A673 (cell line): ENCODE measurements at regions not wholly inside any gene's neighbourhood (a gene's known extent, or its start where the extent isn't known, plus 50 kb on each side); places are given as distances from the start of the nearest gene placed in this dataset.

Source experiments
- BruUV-seq: library from RNA; stranded (reverse); fragments of 400-500 nt; replicated peaks from 2 replicates; lab custom pipeline; 2021; lab: Mats Ljungman, UMichigan
- CTCF ChIA-PET: fragments of 300-600 bp; sonication (Branson Sonifier 250); formaldehyde crosslinking; loops from one replicate; lab custom pipeline; 2022; ENCODE audit warnings: antibody characterized with exemption; lab: Charles Lee
- POLR2A ChIA-PET: fragments of 300-600 bp; sonication (Branson Sonifier 250); formaldehyde crosslinking; loops from one replicate; lab custom pipeline; 2022; ENCODE audit warnings: antibody characterized with exemption; ENCODE audit not compliant: low non-redundant PET; lab: Charles Lee
- DNase-seq: peaks from one replicate; pipeline ENCODE4 v3.0.0-alpha.2; 2015; ENCODE audit warnings: low spot score
- H3K27ac ChIP-seq: fragments of 200-600 bp; sonication (generic); 2 replicates; pipeline ENCODE4 v1.5.1; 2016; ENCODE audit warnings: mixed run types, low read depth, mild to moderate bottlenecking, mixed read lengths, antibody characterized with exemption, low read length; ENCODE audit not compliant: poor library complexity, severe bottlenecking
- H3K27me3 ChIP-seq: fragments of 200-600 bp; sonication (generic); replicated peaks from 2 replicates; pipeline ENCODE4 v1.6.1; 2017; ENCODE audit warnings: mixed run types, low read depth, mild to moderate bottlenecking, mixed read lengths, antibody characterized with exemption, low read length; ENCODE audit not compliant: insufficient read depth, poor library complexity
- H3K36me3 ChIP-seq: fragments of 200-600 bp; sonication (generic); 2 replicates; pipeline ENCODE4 v1.6.1; 2016; ENCODE audit warnings: mixed run types, mild to moderate bottlenecking, mixed read lengths, antibody characterized with exemption, low read length; ENCODE audit not compliant: insufficient read depth, poor library complexity, severe bottlenecking
- H3K4me1 ChIP-seq: fragments of 200-600 bp; sonication (generic); 2 replicates; pipeline ENCODE4 v1.6.1; 2017; ENCODE audit warnings: mixed run types, mild to moderate bottlenecking, mixed read lengths, antibody characterized with exemption, low read length; ENCODE audit not compliant: insufficient read depth, poor library complexity, severe bottlenecking
- H3K4me3 ChIP-seq: fragments of 200-600 bp; sonication (generic); 2 replicates; pipeline ENCODE4 v1.5.1; 2016; ENCODE audit warnings: low read depth, mixed run types, mild to moderate bottlenecking, mixed read lengths, low read length; ENCODE audit not compliant: poor library complexity, severe bottlenecking
- H3K9me3 ChIP-seq: fragments of 200-600 bp; sonication (generic); 2 replicates; pipeline ENCODE4 v1.6.1; 2016; ENCODE audit warnings: mixed run types, low read depth, mild to moderate bottlenecking, mixed read lengths, antibody characterized with exemption, low read length; ENCODE audit not compliant: poor library complexity, severe bottlenecking
- CTCF ChIP-seq: fragments of 300-800, 200-600 bp; sonication (generic); conservative IDR thresholded peaks from 2 replicates; pipeline ENCODE4 v1.5.1; 2017; ENCODE audit warnings: low read depth, mild to moderate bottlenecking, antibody characterized with exemption, low read length, moderate library complexity, mixed read lengths
- EZH2 ChIP-seq: fragments of 200-600 bp; sonication (generic); IDR thresholded peaks from 2 replicates; pipeline ENCODE4 v1.6.1; 2017; ENCODE audit warnings: borderline replicate concordance, low read depth, mild to moderate bottlenecking, mixed read lengths, antibody characterized with exemption, low read length; ENCODE audit not compliant: poor library complexity, severe bottlenecking
- intact Hi-C: fragments of 100-400 bp; cut with micrococcal nuclease; formaldehyde crosslinking; loops from one replicate; pipeline ENCODE4 v1.10.0; 2022; ENCODE audit not compliant: unreplicated experiment

- TF ChIP-seq EZH2 (no peak), CTCF (no peak)
- Histone ChIP-seq H3K4me1 (no peaks in the 10 kb centered on the region), H3K36me3 (no peaks in the 10 kb centered on the region), H3K27me3 (no peaks in the 10 kb centered on the region), H3K4me3 (no peak overlapping the region), H3K27ac (no peak overlapping the region), H3K9me3 (no peaks in the 10 kb centered on the region)
- DNase-seq = no peak
- intact Hi-C loops = no loop called here
- ChIA-PET POLR2A (no interaction called here), CTCF (no interaction called here)
- no TSS peak for BruUV-seq
Measured at GRCh38 chr4:42710329-42710728, 53.4 kb upstream of the ATP8A1 start.

- no peak for DNase-seq
- H3K4me3 ChIP-seq = no peak overlapping the region
- H3K36me3 ChIP-seq = no peaks in the 10 kb centered on the region
- TF ChIP-seq CTCF = no peak
- TF ChIP-seq EZH2 = no peak
- no peaks in the 10 kb centered on the region for H3K9me3 ChIP-seq
- no peak overlapping the region for H3K27ac ChIP-seq
- H3K4me1 ChIP-seq = no peaks in the 10 kb centered on the region
- intact Hi-C loops = no loop called here
- BruUV-seq = no TSS peak
- POLR2A ChIA-PET = no interaction called here
- CTCF ChIA-PET = no interaction called here
- no peaks in the 10 kb centered on the region for H3K27me3 ChIP-seq
Measured at GRCh38 chr4:42709392-42710065, 52.6 kb upstream of the ATP8A1 start.

GRCh38 chr4:42708625-42709024 is 51.7 kb upstream of the ATP8A1 start:
- Histone ChIP-seq H3K4me1 (no peaks in the 10 kb centered on the region), H3K36me3 (no peaks in the 10 kb centered on the region), H3K4me3 (no peak overlapping the region), H3K9me3 (no peaks in the 10 kb centered on the region), H3K27ac (no peak overlapping the region), H3K27me3 (no peaks in the 10 kb centered on the region)
- no peak for TF ChIP-seq EZH2
- no peak for TF ChIP-seq CTCF
- ChIA-PET CTCF (no interaction called here), POLR2A (no interaction called here)
- intact Hi-C loops = no loop called here
- BruUV-seq = no TSS peak
- DNase-seq = no peak
